GM12878 (cell line): ENCODE measurements at regions not wholly inside any gene's neighbourhood (a gene's known extent, or its start where the extent isn't known, plus 50 kb on each side); places are given as distances from the start of the nearest gene placed in this dataset.

Experiments used
- ATAC-seq: fragments of 200-7000 bp; cut with Tn5 transposase; 3 replicates; pipeline ENCODE4 v1.9.1; 2020; ENCODE audit warnings: mild to moderate bottlenecking, moderate library complexity
- BruUV-seq: library from RNA; stranded (reverse); fragments of 400-500 nt; replicated peaks from 2 replicates; lab custom pipeline; 2021; lab: Mats Ljungman, UMichigan
- CTCF ChIA-PET: fragments of 300-600 bp; sonication (Branson Sonifier 250); formaldehyde crosslinking; extraction: SDS; loops from one replicate; lab custom pipeline; 2021; ENCODE audit warnings: inconsistent platforms; lab: Yijun Ruan, JAX
- POLR2A ChIA-PET: fragments of 350-600 bp; formaldehyde crosslinking; extraction: SDS; loops from one replicate; lab custom pipeline; 2021; ENCODE audit warnings: inconsistent platforms; lab: Charles Lee
- RAD21 ChIA-PET: fragments of 300-600 bp; sonication (Branson Sonifier 250); formaldehyde crosslinking; loops from one replicate; lab custom pipeline; 2023; ENCODE audit warnings: antibody characterized with exemption; ENCODE audit not compliant: unreplicated experiment; lab: Charles Lee
- SMC1A ChIA-PET: fragments of 300-600 bp; sonication (Branson Sonifier 250); formaldehyde crosslinking; loops from one replicate; lab custom pipeline; 2023; ENCODE audit not compliant: unreplicated experiment, uncharacterized antibody; lab: Charles Lee
- DNase-seq: peaks from one replicate; pipeline ENCODE4 v3.0.0-alpha.2; 2011; ENCODE audit warnings: low read depth, low spot score
- FAIRE-seq: peaks from 3 replicates; lab custom pipeline; 2011; peaks lifted over from hg19 to GRCh38; lab: Jason Lieb, UNC
- H2AFZ ChIP-seq: 2 replicates; pipeline ENCODE4 v1.6.0; 2011; ENCODE audit warnings: low read depth, low read length, control low read depth; ENCODE audit not compliant: control insufficient read depth
- H3K27ac ChIP-seq: 2 replicates; pipeline ENCODE4 v1.5.1; 2011; ENCODE audit warnings: control low read depth; ENCODE audit not compliant: control insufficient read depth, insufficient read depth
- H3K27me3 ChIP-seq, 2 experiments: replicated peaks in 1 of 2; 2 replicates each; pipeline versions ENCODE4 v1.6.0 to v1.6.1; 2011; ENCODE audit warnings: low read length in 1 of 2; ENCODE audit not compliant: control insufficient read depth in 2 of 2, insufficient read depth in 2 of 2
- H3K36me3 ChIP-seq, 2 experiments: 2 replicates each; pipeline ENCODE4 v1.5.1; 2011; ENCODE audit warnings: low read length in 1 of 2; ENCODE audit not compliant: control insufficient read depth in 2 of 2, insufficient read depth in 2 of 2
- H3K4me1 ChIP-seq: 2 replicates; pipeline ENCODE4 v1.6.1; 2011; ENCODE audit warnings: mild to moderate bottlenecking, low read length, moderate library complexity, mixed read lengths; ENCODE audit not compliant: control insufficient read depth, insufficient read depth
- H3K4me2 ChIP-seq: 2 replicates; pipeline ENCODE4 v1.6.0; 2011; ENCODE audit warnings: control low read depth; ENCODE audit not compliant: control insufficient read depth, insufficient read depth
- H3K4me3 ChIP-seq: fragments of 200-600 bp; sonication (generic); 2 replicates; pipeline ENCODE4 v1.5.1; 2016
- H3K79me2 ChIP-seq: 2 replicates; pipeline ENCODE4 v1.6.0; 2011; ENCODE audit warnings: low read length; ENCODE audit not compliant: control insufficient read depth, insufficient read depth
- H3K9ac ChIP-seq: 2 replicates; pipeline ENCODE4 v1.8.0; 2011; ENCODE audit warnings: low read length, control low read depth, mixed read lengths; ENCODE audit not compliant: control insufficient read depth, insufficient read depth
- H3K9me3 ChIP-seq: replicated peaks from 3 replicates; pipeline ENCODE4 v1.5.1; 2011; ENCODE audit warnings: mild to moderate bottlenecking, low read length; ENCODE audit not compliant: control insufficient read depth, insufficient read depth
- H4K20me1 ChIP-seq: 2 replicates; pipeline ENCODE4 v1.6.0; 2011; ENCODE audit not compliant: control insufficient read depth, insufficient read depth
- ATF7 ChIP-seq: fragments of 450-650 bp; IDR thresholded peaks from 2 replicates; pipeline ENCODE4 v1.6.1; 2016; ENCODE audit warnings: low read depth, mild to moderate bottlenecking
- BCL3 ChIP-seq: IDR thresholded peaks from 2 replicates; pipeline ENCODE4 v1.6.1; 2011; ENCODE audit warnings: borderline replicate concordance, low read depth, mild to moderate bottlenecking, moderate library complexity, low read length; ENCODE audit not compliant: insufficient read depth, poor library complexity, severe bottlenecking
- CBFB ChIP-seq: IDR thresholded peaks from 2 replicates; pipeline ENCODE4 v1.6.1; 2016; ENCODE audit warnings: antibody characterized with exemption, low read depth
- CBX3 ChIP-seq: fragments of 200-600 bp; sonication (generic); IDR thresholded peaks from 2 replicates; pipeline ENCODE4 v1.6.1; 2016; ENCODE audit warnings: low read depth, borderline replicate concordance
- FOXK2 ChIP-seq: fragments of 450-650 bp; IDR thresholded peaks from 2 replicates; pipeline ENCODE4 v1.6.1; 2017; ENCODE audit warnings: mild to moderate bottlenecking, moderate library complexity
- HDGF ChIP-seq: fragments of 450-650 bp; IDR thresholded peaks from 2 replicates; pipeline ENCODE4 v1.6.1; 2016; ENCODE audit warnings: antibody characterized with exemption
- NFXL1 ChIP-seq: fragments of 450-650 bp; IDR thresholded peaks from 2 replicates; pipeline ENCODE4 v1.6.1; 2017; ENCODE audit warnings: antibody characterized with exemption, mild to moderate bottlenecking, borderline replicate concordance
- PBX3 ChIP-seq: IDR thresholded peaks from 2 replicates; pipeline ENCODE4 v1.6.1; 2011; ENCODE audit warnings: mild to moderate bottlenecking, low read depth, low read length, moderate library complexity; ENCODE audit not compliant: insufficient replicate concordance
- PKNOX1 ChIP-seq: fragments of 450-650 bp; IDR thresholded peaks from 2 replicates; pipeline ENCODE4 v1.6.1; 2016; ENCODE audit warnings: mild to moderate bottlenecking
- RB1 ChIP-seq: fragments of 450-650 bp; formaldehyde crosslinking; IDR thresholded peaks from 2 replicates; pipeline ENCODE4 v1.6.1; 2017; ENCODE audit warnings: mild to moderate bottlenecking, borderline replicate concordance
- SMC3 ChIP-seq: IDR thresholded peaks from 2 replicates; pipeline ENCODE4 v1.6.1; 2011; ENCODE audit warnings: low read length, improper control_type of control experiment, borderline replicate concordance
- SREBF1 ChIP-seq: IDR thresholded peaks from 2 replicates; pipeline ENCODE4 v1.6.1; 2012; ENCODE audit warnings: mild to moderate bottlenecking, low read length
- WGBS: methylation state at CpG from one replicate; pipeline ENCODE4 v1.1.6; 2016; ENCODE audit warnings: low lambda C conversion rate; ENCODE audit not compliant: insufficient replicate concordance, insufficient coverage; ENCODE audit errors: missing lambda C conversion rate; 5-methylcytosine and 5-hydroxymethylcytosine counted together
- in situ Hi-C: fragments of 300-500 bp; cut with MboI; formaldehyde crosslinking; loops from 9 replicates; pipeline ENCODE4 v1.14.3; 2018; ENCODE audit warnings: mixed read lengths
- intact Hi-C: fragments of 100-400 bp; cut with micrococcal nuclease; formaldehyde crosslinking; loops from one replicate; pipeline ENCODE4 v1.14.2; 2022; ENCODE audit not compliant: unreplicated experiment

GRCh38 chr9:1606253-1606652 is 408.9 kb upstream of the SMARCA2 start:
- no peak overlapping the region for H3K27ac ChIP-seq
- H3K79me2 ChIP-seq = no peaks in the 10 kb centered on the region
- in situ Hi-C loops = loop anchor here (5.0 to 10.0 kb wide), 2 partner anchors 144 to 591 kb away; no protein-coding TSS in a partner anchor
- no peaks in the 10 kb centered on the region for H4K20me1 ChIP-seq
- H3K4me3 ChIP-seq = no peak overlapping the region
- RAD21 ChIA-PET = interaction anchor here (0.9 to 9.7 kb wide), 12 partner anchors 25 to 601 kb away, joined by 3 to 190 read pairs (median 4); no protein-coding TSS in a partner anchor
- H2AFZ ChIP-seq = no peak overlapping the region
- no TSS peak for BruUV-seq
- H3K27me3 ChIP-seq = no peaks in the 10 kb centered on the region
- SMC1A ChIA-PET = interaction anchor here (0.6 to 14.0 kb wide), 18 partner anchors 8 to 601 kb away, joined by 3 to 275 read pairs (median 4); no protein-coding TSS in a partner anchor
- no peaks in the 10 kb centered on the region for H3K36me3 ChIP-seq
- no peak overlapping the region for H3K9ac ChIP-seq
- no peak overlapping the region for H3K4me2 ChIP-seq
- H3K4me1 ChIP-seq = no peaks in the 10 kb centered on the region
- POLR2A ChIA-PET = interaction anchor here (0.6 to 0.7 kb wide), 2 partner anchors 169 to 572 kb away, joined by 3 to 5 read pairs; no protein-coding TSS in a partner anchor
- no peak for DNase-seq
- H3K9me3 ChIP-seq = no peaks in the 10 kb centered on the region
- CTCF ChIA-PET = interaction anchor here (0.8 to 13.3 kb wide), 14 partner anchors 13 to 597 kb away, joined by 3 to 247 read pairs (median 8); no protein-coding TSS in a partner anchor
- peak; percentile 37; the same call in 1 of the 3 replicates for ATAC-seq
- intact Hi-C loops = loop anchor here (5.0 kb wide), 3 partner anchors 231 to 589 kb away; no protein-coding TSS in a partner anchor
- TF ChIP-seq ATF7 (no peak), NFXL1 (no peak), BCL3 (no peak), HDGF (no peak), SREBF1 (no peak), PKNOX1 (no peak), PBX3 (no peak), CBX3 (no peak), SMC3 (no peak), RB1 (no peak), CBFB (no peak), FOXK2 (no peak)
- WGBS = 2% methylated on average over 5 of the region's 5 CpGs
- FAIRE-seq = no peak
